ENCODE measurements at regions not wholly inside any gene's neighbourhood (a gene's known extent, or its start where the extent isn't known, plus 50 kb on each side); places are given as distances from the start of the nearest gene placed in this dataset.

GRCh38 chr14:65879248-65880009, 466.9 kb downstream of the FUT8 start:
- no peak for DNase-seq

- DNase-seq: no peak
These were observed 468.0 kb downstream of the FUT8 start for GRCh38 chr14:65880507-65880906.

GRCh38 chr14:65881642-65882041, 469.1 kb downstream of the FUT8 start:
- no peak for DNase-seq

GRCh38 chr14:65888677-65889076, 476.1 kb downstream of the FUT8 start:
- no peak for DNase-seq

- DNase-seq: no peak
These were observed 479.8 kb downstream of the FUT8 start for GRCh38 chr14:65892315-65892714.

DNA sequence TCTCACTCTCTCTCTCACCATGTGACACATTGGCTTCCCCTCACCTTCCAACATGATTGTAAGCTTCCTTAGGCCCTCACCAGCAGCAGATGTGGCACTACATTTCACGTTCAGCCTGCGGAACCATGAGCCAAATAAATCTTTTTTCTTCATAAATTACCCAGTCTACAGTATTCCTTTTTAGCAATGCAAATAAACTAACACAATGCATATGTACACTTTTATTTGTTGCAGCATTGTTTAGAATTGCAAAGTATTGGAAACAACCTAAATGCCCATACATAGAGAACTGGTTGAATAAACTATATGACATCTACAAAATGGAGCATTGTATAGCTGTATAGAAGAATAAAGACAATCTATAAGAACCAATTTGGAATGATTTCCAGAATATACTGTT, 487.6 kb downstream of the FUT8 start:
- no peak for DNase-seq

DNA sequence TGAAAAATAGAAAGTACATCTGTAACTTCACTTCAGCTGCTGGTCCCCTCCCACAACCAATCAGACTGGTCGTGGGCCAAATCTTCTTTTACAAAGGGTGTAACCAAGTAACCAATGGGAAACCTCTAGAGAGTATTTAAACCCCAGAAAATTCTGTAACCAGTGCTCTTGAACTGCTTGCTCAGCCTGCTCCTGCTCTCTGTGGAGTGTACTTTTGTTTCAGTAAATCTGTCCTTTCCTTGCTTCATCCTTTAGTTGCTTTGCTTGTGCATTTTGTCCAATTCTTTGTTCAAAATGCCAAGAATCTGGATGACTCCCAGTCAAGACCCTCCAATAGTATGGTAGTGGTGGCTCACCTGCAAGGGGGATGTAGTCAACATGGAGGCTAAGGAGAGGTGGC, 489.1 kb downstream of the FUT8 start:
- DNase-seq: no peak

GRCh38 chr14:65904988-65905387, 492.5 kb downstream of the FUT8 start:
- no peak for DNase-seq

- no peak for DNase-seq
These were observed 493.8 kb downstream of the FUT8 start for GRCh38 chr14:65906344-65906743.

- no peak for DNase-seq
These were observed 494.4 kb downstream of the FUT8 start for GRCh38 chr14:65906948-65907347.

DNA sequence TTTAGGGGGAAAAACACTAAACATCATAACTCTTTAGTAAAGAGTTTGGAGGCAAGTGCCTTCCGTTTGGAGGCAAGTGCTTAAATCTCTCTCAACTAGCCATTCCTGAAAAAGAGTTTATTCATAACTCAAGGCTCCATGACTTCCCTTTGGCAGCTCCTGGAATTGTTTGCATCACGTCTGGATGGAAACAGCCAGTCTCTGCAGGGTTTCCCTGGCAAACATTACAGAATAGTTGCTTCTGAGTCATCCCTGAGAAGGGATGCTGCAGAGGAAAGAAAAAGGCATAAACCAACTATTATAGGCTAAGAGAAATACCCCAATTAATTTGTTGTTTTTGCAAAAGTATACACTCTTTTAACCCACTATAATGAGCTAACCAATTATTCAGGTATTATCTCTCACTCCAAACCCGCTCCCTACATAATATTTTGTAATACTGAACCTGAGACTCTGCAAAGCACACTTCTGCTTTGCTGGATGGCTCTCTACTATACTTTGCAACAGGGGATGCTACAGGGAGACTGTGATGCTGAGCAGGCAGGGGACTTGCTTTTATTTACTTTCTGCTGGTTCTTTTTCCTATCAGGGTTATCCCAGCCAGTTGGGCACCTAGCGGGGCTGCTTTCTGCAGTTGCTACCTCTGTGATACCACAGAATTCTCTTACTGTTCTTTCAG, 497.7 kb downstream of the FUT8 start:
- DNase-seq: no peak

DNA sequence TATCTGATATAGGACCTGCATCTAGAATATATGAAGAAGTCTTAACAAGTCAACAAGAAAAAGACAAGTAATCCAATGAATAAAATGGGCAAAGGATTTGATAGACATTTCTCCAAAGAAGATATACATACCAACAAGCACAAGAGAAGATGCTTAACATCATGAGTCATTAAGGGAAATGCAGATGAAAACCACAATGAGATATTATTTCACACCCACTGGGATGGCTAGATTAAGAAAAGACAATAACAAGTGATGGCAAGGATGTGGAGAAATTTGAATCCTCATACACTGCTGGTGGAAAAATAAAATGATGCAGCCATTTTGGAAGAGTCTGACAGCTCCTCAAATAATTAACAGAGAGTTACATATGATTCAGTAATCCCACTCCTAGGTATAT, 502.6 kb downstream of the FUT8 start:
- no peak for DNase-seq

GRCh38 chr14:65916055-65916454, 503.5 kb downstream of the FUT8 start:
- no peak for DNase-seq

GRCh38 chr14:65920996-65921395, 508.5 kb downstream of the FUT8 start:
- DNase-seq: no peak

GRCh38 chr14:65922142-65922541, 509.6 kb downstream of the FUT8 start:
- peak; percentile 71 for DNase-seq

GRCh38 chr14:65926504-65926903, 514.0 kb downstream of the FUT8 start:
- DNase-seq: no peak

DNA sequence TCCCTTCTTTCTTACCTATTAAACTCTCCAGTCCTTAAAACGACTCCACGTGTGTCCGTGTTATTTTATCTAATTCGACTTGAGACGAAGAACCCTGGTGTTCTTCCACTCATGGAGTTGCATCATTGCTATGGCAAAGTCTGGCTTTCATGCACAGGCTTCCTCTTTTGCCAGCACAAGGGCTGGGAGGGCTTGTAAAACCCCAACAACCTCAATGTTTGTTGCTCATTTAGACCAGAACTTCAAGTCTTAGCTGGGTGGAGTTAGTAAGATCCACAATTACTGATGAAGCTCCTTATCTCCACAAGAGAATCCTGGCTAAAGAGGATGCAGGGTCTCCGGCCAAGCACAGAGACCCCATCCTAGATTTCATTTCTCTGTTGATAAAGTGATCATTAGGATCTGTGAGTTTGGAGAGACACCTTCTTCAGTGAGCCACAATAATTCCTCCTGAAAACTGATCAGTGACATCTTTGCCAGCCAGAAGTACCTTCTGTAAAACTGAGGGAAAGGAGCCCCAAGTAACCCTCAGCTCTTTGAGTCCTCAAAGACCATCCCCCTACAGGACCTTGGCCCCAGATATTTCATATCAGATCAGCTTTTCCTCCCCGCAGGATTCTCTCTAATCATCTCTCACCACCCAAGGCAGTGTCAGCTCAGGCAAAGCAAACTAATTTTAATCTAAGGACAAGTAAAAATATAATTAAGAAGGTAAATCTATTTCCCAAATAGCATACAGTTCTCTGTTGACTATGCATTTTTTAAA, 514.6 kb downstream of the FUT8 start:
- DNase-seq: no peak

DNA sequence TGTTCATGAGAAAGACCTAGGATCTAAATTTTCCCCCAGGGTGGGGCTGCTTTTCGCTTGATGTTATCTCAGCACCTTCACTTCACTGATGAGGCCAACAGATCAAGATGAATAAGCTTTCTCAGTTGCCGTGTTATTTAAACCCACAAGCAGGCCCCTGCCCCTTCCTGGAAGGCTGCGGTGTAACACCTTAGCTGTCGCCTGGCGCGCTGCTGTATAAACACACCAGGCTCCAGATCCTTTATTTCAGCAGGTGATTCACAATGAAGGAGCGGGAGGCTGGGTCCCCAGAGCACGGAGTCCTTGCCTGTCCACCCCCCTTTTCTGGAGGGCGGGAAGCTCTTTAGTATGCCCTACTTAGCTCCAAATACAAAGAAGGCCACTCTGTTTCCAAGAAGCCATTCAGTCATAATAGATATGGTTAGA, 515.4 kb downstream of the FUT8 start:
- no peak for DNase-seq

DNA sequence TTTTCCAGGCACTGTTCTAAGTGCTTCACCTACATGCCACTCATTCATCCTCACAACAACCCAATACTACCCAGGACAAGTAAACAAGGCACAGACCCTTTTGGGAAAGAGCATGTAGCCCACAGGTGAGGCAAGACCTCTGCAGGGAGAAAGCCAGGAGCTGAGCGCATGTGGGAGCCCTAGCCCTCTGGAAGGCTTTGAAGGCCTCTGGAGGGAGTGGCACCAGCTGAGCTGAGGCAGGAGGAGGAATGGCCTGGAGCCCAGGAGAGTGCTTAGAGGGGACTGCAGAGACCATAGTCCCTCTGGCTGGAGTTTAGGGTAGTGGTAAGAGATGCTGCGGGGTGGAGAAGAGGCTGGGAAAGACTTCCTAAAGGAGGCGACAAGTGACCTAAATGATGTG, 516.5 kb downstream of the FUT8 start:
- no peak for DNase-seq

DNA sequence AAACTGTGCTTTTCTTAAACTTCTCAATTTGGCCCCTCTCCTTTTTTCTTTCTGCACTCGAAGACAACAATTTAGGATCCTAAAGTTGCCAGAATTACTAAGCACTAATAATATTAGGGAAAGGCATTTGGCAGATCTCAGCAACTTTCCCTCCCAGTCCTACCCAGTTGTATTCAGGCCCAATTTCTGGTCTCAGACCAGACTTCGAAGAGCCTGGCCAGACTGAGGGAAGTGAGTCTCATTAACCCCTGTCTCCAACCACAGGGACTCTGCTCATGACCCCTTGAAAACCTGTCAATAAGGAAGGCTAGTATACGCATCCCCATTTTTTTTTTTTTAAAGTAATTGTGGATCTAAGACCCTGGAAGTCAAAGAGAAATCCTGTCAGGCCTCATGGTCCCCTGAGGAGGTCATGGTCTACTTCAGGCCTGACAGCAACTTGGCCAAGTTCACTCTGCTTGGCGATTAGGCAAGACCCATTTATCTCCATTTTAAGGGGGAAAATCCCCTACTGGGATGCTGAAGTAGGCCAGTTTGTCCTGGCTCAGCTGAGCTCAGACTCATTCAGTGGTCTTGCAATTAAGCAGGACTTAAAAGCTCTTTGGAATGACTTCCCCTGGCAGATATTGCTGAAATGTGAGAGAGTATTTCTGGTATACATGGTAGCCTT, 521.0 kb downstream of the FUT8 start:
- DNase-seq: no peak

DNA sequence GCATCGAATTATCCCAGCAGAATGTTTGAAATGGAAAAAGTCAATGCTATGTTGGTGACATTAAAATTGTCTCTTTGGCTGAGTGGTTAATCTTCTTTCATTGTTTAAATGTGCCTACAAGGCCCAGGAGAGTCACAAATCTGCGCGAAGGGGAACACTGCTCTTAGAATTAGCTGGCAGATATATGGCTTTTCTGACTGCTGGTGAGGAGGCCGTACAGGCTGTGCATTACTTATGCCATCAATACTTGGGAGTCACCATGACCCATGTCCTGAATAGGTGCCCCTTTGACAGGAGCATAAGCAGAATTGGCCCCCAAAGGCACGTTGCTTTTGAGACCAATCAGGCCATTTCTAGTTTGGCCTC, 521.5 kb downstream of the FUT8 start:
- DNase-seq: no peak

DNA sequence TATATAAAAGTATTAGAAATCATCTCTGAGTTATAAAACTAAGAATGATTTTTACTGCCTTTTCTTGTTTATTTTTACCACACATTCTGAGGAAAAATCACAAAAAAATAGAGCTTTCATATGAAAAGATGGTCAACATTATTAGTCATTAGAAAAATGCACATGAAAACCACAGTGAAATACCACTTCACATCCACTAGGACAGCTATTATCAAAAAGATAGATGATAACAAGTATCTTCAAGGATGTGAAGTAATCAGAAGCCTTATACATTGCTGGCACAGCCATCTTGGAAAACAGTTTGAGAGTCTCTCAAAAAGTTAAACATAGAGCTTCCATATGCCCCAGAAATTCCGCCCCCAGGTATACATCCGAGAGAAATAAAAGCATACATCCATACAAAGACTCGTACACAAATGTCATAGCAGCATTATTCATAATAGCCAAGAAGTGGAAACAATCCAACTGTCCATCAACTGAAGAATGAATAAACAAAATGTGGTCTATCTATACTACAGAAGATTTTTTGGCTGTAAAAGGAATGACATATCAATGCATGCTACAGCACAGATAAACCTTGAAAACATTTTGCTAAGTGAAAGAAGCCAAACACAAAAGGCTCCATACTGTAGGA, 523.9 kb downstream of the FUT8 start:
- no peak for DNase-seq
